SK-N-SH treated with all-trans-retinoic acid at 6 μM for 48 hours (cell line): ENCODE measurements at regions not wholly inside any gene's neighbourhood (a gene's known extent, or its start where the extent isn't known, plus 50 kb on each side); places are given as distances from the start of the nearest gene placed in this dataset.

Experiments
- ARNTL ChIP-seq: fragments of 450-650 bp; formaldehyde crosslinking; IDR thresholded peaks from 2 replicates; pipeline ENCODE4 v1.5.0; 2020; ENCODE audit warnings: low read depth, mild to moderate bottlenecking, moderate library complexity, borderline replicate concordance
- CSDC2 ChIP-seq: fragments of 250-450 bp; sonication (Bioruptor Pico); IDR thresholded peaks from 2 replicates; pipeline ENCODE4 v1.5.0; 2020; ENCODE audit warnings: mild to moderate bottlenecking, moderate library complexity
- RARB ChIP-seq: fragments of 250-450 bp; sonication (Bioruptor Pico); IDR thresholded peaks from 2 replicates; pipeline ENCODE4 v1.8.0; 2021; ENCODE audit warnings: mild to moderate bottlenecking, moderate library complexity
- SNAI2 ChIP-seq: fragments of 250-450 bp; sonication (Bioruptor Pico); IDR thresholded peaks from 2 replicates; pipeline ENCODE4 v1.5.0; 2020; ENCODE audit warnings: mild to moderate bottlenecking, moderate library complexity
- TOX ChIP-seq: fragments of 250-450 bp; sonication (Bioruptor Pico); IDR thresholded peaks from 2 replicates; pipeline ENCODE4 v1.8.0; 2021; ENCODE audit warnings: mild to moderate bottlenecking, moderate library complexity, borderline replicate concordance
- ZC3H10 ChIP-seq: fragments of 250-450 bp; sonication (Bioruptor Pico); IDR thresholded peaks from 2 replicates; pipeline ENCODE4 v1.5.1; 2021; ENCODE audit warnings: mild to moderate bottlenecking, moderate library complexity
- ZNF565 ChIP-seq: fragments of 450-650 bp; formaldehyde crosslinking; conservative IDR thresholded peaks from 2 replicates; pipeline ENCODE4 v1.5.0; 2020; ENCODE audit warnings: low read depth, mild to moderate bottlenecking, moderate library complexity
- TF ChIP-seq, protein P1 (sequence below): fragments of 250-450 bp; sonication (Bioruptor Pico); IDR thresholded peaks from 2 replicates; pipeline ENCODE4 v1.5.1; 2020; ENCODE audit warnings: low read depth, mild to moderate bottlenecking, moderate library complexity
- TF ChIP-seq, protein P2 (sequence below): fragments of 250-450 bp; sonication (Bioruptor Pico); IDR thresholded peaks from 2 replicates; pipeline ENCODE4 v1.5.0; 2020; ENCODE audit warnings: mild to moderate bottlenecking, moderate library complexity

DNA sequence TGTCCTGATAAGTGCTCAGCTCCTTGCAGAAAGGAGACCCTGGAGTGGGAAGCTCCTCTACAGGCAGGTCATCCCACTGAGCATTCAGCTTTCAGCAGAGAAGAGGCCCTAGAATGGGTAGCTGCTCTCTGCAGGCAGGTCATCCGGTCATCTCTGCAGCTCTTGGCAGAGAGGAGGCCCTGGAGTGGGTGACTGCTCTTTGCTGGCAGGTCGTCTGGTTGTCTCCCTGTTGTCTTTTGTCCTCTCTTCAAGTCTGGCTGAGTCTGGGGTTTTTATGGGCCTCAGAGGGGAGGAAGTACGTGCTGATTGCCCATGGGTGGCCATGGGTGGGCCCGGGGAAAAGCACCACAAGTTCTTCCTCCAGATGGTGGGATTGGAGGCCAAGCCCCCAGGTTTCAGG is 250.3 kb upstream of the EDNRB start:
- TF ChIP-seq TOX (CRISPR knock-in tag) (no peak), ARNTL (CRISPR knock-in tag) (no peak), RARB (CRISPR knock-in tag) (no peak), CSDC2 (CRISPR knock-in tag) (no peak), SNAI2 (CRISPR knock-in tag) (no peak), ZC3H10 (CRISPR knock-in tag) (no peak), ZNF565 (CRISPR knock-in tag) (no peak)
- TF ChIP-seq, protein P1, sequence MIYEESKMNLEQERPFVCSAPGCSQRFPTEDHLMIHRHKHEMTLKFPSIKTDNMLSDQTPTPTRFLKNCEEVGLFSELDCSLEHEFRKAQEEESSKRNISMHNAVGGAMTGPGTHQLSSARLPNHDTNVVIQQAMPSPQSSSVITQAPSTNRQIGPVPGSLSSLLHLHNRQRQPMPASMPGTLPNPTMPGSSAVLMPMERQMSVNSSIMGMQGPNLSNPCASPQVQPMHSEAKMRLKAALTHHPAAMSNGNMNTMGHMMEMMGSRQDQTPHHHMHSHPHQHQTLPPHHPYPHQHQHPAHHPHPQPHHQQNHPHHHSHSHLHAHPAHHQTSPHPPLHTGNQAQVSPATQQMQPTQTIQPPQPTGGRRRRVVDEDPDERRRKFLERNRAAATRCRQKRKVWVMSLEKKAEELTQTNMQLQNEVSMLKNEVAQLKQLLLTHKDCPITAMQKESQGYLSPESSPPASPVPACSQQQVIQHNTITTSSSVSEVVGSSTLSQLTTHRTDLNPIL (CRISPR knock-in tag): no peak
- TF ChIP-seq, protein P2, sequence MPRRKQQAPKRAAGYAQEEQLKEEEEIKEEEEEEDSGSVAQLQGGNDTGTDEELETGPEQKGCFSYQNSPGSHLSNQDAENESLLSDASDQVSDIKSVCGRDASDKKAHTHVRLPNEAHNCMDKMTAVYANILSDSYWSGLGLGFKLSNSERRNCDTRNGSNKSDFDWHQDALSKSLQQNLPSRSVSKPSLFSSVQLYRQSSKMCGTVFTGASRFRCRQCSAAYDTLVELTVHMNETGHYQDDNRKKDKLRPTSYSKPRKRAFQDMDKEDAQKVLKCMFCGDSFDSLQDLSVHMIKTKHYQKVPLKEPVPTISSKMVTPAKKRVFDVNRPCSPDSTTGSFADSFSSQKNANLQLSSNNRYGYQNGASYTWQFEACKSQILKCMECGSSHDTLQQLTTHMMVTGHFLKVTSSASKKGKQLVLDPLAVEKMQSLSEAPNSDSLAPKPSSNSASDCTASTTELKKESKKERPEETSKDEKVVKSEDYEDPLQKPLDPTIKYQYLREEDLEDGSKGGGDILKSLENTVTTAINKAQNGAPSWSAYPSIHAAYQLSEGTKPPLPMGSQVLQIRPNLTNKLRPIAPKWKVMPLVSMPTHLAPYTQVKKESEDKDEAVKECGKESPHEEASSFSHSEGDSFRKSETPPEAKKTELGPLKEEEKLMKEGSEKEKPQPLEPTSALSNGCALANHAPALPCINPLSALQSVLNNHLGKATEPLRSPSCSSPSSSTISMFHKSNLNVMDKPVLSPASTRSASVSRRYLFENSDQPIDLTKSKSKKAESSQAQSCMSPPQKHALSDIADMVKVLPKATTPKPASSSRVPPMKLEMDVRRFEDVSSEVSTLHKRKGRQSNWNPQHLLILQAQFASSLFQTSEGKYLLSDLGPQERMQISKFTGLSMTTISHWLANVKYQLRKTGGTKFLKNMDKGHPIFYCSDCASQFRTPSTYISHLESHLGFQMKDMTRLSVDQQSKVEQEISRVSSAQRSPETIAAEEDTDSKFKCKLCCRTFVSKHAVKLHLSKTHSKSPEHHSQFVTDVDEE: no peak
